Astrocyte of the spinal cord (primary cell): ENCODE measurements at regions not wholly inside any gene's neighbourhood (a gene's known extent, or its start where the extent isn't known, plus 50 kb on each side); places are given as distances from the start of the nearest gene placed in this dataset.

Experiments used
- DNase-seq: peaks from one replicate; pipeline ENCODE4 v3.0.0; 2011; ENCODE audit warnings: low read depth, low spot score
- H3K4me3 ChIP-seq: 2 replicates; pipeline ENCODE4 v1.5.1; 2011; ENCODE audit warnings: low read depth, mild to moderate bottlenecking, low read length, moderate library complexity
- CTCF ChIP-seq: IDR thresholded peaks from 2 replicates; pipeline ENCODE4 v1.5.1; 2012; ENCODE audit warnings: low read depth, mild to moderate bottlenecking, low read length, inconsistent platforms
- in situ Hi-C: cut with HindIII; loops from 2 replicates; pipeline ENCODE4 v1.10.0; 2017; ENCODE audit warnings: low sequenced_read_pairs

DNA sequence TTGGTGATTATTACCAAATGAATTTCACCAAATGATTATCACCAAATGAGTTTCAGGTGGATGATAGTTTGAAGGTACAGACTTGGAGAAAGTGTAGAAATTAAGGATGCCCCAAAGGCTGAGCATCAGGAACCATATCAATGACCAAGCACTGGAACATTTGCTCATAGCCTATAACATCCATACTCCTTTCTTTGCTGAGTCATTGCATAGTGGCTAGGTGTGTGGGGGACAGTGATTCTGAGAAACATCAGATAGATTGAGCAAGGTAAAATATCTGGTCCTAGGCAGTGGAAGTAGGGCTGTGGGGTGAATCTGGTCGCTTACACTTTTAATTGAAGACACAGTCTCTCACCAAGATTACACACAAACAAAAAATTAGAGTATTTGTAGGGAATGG, 1362.5 kb upstream of the PABPC4L start:
- in situ Hi-C loops, result no loop called here
- no peak overlapping the region for H3K4me3 ChIP-seq
- no peak for DNase-seq
- TF ChIP-seq CTCF, result no peak

GRCh38 chr4:135553213-135553612, 1351.6 kb upstream of the PABPC4L start:
- in situ Hi-C loops, result no loop called here
- DNase-seq, result no peak
- H3K4me3 ChIP-seq, result no peak overlapping the region
- no peak for TF ChIP-seq CTCF

DNA sequence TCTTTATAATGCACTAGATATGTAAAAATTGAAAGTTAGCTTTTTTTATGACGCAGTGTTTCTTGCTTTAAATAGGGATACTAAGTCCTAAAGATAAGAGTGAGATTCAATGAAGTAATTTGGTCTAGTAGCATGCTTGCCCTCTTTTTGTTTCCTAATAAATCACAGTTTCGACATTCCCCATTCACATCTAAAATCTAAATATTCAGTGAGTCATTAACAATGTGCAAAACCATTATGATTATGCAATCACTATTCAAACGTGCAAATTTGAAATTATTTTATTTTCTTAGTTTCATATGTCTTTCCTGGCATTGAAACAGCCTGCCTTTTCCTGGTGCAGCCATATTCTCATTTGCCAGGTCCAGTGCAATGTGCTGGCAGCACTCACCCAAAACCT, 1350.5 kb upstream of the PABPC4L start:
- no peak overlapping the region for H3K4me3 ChIP-seq
- DNase-seq, result no peak
- TF ChIP-seq CTCF, result no peak
- in situ Hi-C loops, result no loop called here

GRCh38 chr4:135548711-135549110, 1347.1 kb upstream of the PABPC4L start:
- H3K4me3 ChIP-seq, result no peak overlapping the region
- in situ Hi-C loops, result no loop called here
- TF ChIP-seq CTCF, result no peak
- no peak for DNase-seq

GRCh38 chr4:135545616-135546317, 1344.2 kb upstream of the PABPC4L start:
- no peak for DNase-seq
- no peak for TF ChIP-seq CTCF
- H3K4me3 ChIP-seq, result no peak overlapping the region
- in situ Hi-C loops, result no loop called here

- no peak for TF ChIP-seq CTCF
- in situ Hi-C loops, result no loop called here
- DNase-seq, result no peak
- no peak overlapping the region for H3K4me3 ChIP-seq
These were observed 1337.1 kb upstream of the PABPC4L start for GRCh38 chr4:135538698-135539097.
